Kidney epithelial cell (primary cell): ENCODE measurements at regions not wholly inside any gene's neighbourhood (a gene's known extent, or its start where the extent isn't known, plus 50 kb on each side); places are given as distances from the start of the nearest gene placed in this dataset.

Experiments used
- DNase-seq: peaks from one replicate; pipeline ENCODE4 v3.0.0-alpha.2; 2010; ENCODE audit warnings: low read depth
- H3K27me3 ChIP-seq: 2 replicates; pipeline ENCODE4 v1.6.0; 2011; ENCODE audit warnings: low read length; ENCODE audit not compliant: control insufficient read depth, insufficient read depth
- H3K36me3 ChIP-seq: 2 replicates; pipeline ENCODE4 v1.5.1; 2011; ENCODE audit warnings: low read length; ENCODE audit not compliant: control insufficient read depth, insufficient read depth
- H3K4me3 ChIP-seq: 2 replicates; pipeline ENCODE4 v1.5.1; 2011; ENCODE audit warnings: low read depth, mild to moderate bottlenecking, control low read depth, low read length
- TF ChIP-seq, protein P1 (sequence below): IDR thresholded peaks from 2 replicates; pipeline ENCODE4 v1.5.1; 2011; ENCODE audit warnings: mild to moderate bottlenecking, moderate library complexity, low read length, control low read depth, inconsistent platforms; ENCODE audit not compliant: insufficient read depth, poor library complexity, severe bottlenecking

DNA sequence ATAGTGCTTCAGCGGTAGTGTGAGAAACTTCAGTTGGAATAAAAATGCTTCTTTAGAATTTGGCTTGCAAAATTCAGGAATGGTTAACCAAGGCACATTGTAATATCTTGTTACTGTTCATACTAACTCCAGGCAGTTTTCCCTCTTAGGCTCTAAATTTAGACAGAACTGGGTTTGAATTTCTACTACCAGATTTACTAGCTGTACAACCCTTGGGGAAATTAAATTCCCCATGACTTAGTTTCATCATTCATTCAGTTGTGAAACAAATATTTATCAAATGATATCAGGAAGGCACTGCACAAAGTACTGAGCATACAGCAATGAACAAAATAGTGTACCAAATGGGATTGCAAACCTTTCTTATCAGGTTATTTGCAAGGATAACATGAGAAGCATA, 135.0 kb upstream of the IL15 start:
- Histone ChIP-seq H3K36me3 (no peaks in the 10 kb centered on the region), H3K4me3 (no peak overlapping the region), H3K27me3 (no peaks in the 10 kb centered on the region)
- DNase-seq: no peak
- TF ChIP-seq, protein P1, sequence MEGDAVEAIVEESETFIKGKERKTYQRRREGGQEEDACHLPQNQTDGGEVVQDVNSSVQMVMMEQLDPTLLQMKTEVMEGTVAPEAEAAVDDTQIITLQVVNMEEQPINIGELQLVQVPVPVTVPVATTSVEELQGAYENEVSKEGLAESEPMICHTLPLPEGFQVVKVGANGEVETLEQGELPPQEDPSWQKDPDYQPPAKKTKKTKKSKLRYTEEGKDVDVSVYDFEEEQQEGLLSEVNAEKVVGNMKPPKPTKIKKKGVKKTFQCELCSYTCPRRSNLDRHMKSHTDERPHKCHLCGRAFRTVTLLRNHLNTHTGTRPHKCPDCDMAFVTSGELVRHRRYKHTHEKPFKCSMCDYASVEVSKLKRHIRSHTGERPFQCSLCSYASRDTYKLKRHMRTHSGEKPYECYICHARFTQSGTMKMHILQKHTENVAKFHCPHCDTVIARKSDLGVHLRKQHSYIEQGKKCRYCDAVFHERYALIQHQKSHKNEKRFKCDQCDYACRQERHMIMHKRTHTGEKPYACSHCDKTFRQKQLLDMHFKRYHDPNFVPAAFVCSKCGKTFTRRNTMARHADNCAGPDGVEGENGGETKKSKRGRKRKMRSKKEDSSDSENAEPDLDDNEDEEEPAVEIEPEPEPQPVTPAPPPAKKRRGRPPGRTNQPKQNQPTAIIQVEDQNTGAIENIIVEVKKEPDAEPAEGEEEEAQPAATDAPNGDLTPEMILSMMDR: no peak

DNA sequence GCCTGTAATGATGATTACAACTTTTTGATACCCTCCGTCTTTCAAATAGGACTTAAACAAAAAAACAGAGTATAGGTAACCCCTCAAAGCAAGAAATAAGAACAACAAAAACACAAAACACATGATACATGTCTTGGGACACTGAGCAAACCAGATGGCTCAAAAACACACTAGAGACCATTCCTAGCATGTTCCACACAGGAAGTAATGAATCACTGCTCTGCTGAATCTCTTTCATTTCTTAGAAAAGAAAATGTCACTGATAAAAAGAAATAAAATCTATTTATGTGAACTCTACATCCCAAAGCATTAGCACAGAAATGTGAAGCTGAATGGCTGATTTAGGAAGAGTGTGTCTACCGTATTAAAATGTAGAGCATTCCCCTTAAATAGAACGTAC, 134.5 kb upstream of the IL15 start:
- DNase-seq: no peak
- no peak overlapping the region for H3K4me3 ChIP-seq
- H3K36me3 ChIP-seq: no peaks in the 10 kb centered on the region
- TF ChIP-seq, protein P1: no peak
- no peaks in the 10 kb centered on the region for H3K27me3 ChIP-seq

DNA sequence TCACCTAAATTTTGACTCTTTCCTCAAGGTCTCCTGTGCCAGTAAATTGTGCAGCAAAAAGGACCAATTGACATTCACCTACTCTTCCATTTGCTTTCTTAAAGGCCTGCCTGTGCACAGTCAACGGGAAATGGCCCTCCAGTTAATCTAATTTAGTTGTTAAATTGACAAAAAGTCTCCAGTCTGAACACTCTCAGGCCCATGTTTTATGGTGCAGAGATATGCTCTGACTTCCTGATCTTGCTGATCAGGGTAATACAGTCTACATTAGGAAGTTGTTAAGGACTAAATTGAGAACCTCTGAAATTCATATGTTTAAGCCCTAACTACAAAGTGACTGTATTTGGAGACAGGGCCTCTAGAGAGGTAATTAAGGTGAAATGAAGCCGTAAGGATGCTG, 133.6 kb upstream of the IL15 start:
- H3K4me3 ChIP-seq: no peak overlapping the region
- no peak for DNase-seq
- no peaks in the 10 kb centered on the region for H3K36me3 ChIP-seq
- TF ChIP-seq, protein P1: no peak
- H3K27me3 ChIP-seq: no peaks in the 10 kb centered on the region

DNA sequence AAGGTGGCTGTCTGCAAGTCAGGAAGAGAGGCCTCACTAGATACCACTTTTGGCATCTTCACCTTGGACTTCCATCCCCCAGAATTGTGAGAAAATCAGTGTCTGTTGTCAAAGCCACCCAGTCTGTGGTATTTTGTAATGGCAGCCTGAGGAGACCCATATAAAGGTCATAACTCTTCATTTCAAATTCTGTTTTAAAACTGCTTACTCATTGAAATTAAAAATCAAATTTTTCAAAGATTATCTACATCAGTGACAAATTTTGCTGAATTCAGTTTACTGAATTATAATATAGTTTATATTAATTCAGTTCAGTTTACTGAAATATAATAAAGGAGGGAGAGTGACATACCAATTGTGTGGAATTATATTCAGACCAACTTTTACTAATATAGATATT, 133.1 kb upstream of the IL15 start:
- DNase-seq: no peak
- no peaks in the 10 kb centered on the region for H3K27me3 ChIP-seq
- no peaks in the 10 kb centered on the region for H3K36me3 ChIP-seq
- TF ChIP-seq, protein P1: no peak
- no peak overlapping the region for H3K4me3 ChIP-seq

DNA sequence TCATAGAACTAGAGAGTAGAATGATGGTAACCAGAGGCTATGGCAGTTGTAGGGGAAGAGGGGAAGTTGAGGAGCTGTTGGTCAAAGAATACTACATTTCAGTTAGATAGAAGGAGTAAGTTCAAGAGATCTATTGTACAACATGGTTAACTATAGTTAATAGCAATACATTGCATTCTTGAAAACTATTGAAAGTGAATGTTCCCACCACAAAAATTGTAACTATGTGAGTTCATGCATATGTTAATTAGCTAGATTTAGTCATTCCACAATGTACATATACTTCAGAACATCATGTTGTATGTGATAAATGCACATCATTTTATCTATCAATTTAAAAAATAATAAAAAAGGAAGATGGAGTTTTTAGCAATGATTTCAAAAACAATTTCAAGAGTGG, 125.3 kb upstream of the IL15 start:
- Histone ChIP-seq H3K4me3 (no peak overlapping the region), H3K27me3 (no peaks in the 10 kb centered on the region), H3K36me3 (no peaks in the 10 kb centered on the region)
- TF ChIP-seq, protein P1: no peak
- DNase-seq: no peak

DNA sequence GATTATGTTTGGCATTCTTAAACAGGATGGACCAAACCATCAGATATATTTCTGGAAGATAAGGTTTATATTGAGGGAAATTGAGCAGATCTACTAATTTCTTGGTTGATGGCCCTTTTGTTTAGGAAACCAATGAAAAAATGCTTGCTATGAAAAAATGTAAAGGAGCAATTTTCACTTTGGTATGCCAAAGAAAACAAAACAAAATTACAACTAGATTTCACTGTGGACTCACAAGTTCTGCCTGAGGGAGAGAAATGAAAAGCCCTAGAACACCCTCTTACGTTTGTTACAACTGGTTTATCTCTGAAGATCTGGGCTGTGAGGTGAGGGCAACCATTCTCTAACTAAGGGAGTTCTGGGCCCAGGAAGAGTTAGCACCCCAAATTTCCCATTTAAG, 122.5 kb upstream of the IL15 start:
- no peaks in the 10 kb centered on the region for H3K27me3 ChIP-seq
- DNase-seq: no peak
- no peak overlapping the region for H3K4me3 ChIP-seq
- TF ChIP-seq, protein P1: no peak
- no peaks in the 10 kb centered on the region for H3K36me3 ChIP-seq
